HCT116 (cell line): ENCODE measurements at regions not wholly inside any gene's neighbourhood (a gene's known extent, or its start where the extent isn't known, plus 50 kb on each side); places are given as distances from the start of the nearest gene placed in this dataset.

ENCODE experiments used
- ATAC-seq: fragments of 200-7000 bp; cut with Tn5 transposase; 2 replicates; pipeline ENCODE4 v1.9.1; 2020; ENCODE audit warnings: mild to moderate bottlenecking, moderate library complexity
- BruUV-seq: library from RNA; stranded (reverse); fragments of 400-500 nt; replicated peaks from 2 replicates; lab custom pipeline; 2021; lab: Mats Ljungman, UMichigan
- CTCF ChIA-PET: fragments of 300-600 bp; sonication (Branson Sonifier 250); formaldehyde crosslinking; loops from one replicate; lab custom pipeline; 2021; ENCODE audit warnings: antibody characterized with exemption; lab: Charles Lee
- POLR2A ChIA-PET: fragments of 300-600, 350-600 bp; sonication (Branson Sonifier 250); formaldehyde crosslinking; loops from one replicate; lab custom pipeline; 2021; ENCODE audit warnings: antibody characterized with exemption; lab: Charles Lee
- RAD21 ChIA-PET, 2 experiments: fragments of 300-600 bp; sonication (Branson Sonifier 250); formaldehyde crosslinking; loops; one replicate each; lab custom pipeline; 2023; ENCODE audit warnings: low total read pairs in 2 of 2; ENCODE audit not compliant: uncharacterized antibody in 2 of 2, unreplicated experiment in 2 of 2, low non-redundant PET in 1 of 2; lab: Charles Lee
- DNase-seq: peaks from one replicate; pipeline ENCODE4 v3.0.0-alpha.2; 2010; ENCODE audit warnings: low read depth, low spot score
- H2AFZ ChIP-seq: fragments of 200-600 bp; shearing (Covaris generic), sonication (generic); 2 replicates; pipeline ENCODE4 v1.6.1; 2017; ENCODE audit warnings: low read depth, mixed run types, mixed read lengths, antibody characterized with exemption, low read length; ENCODE audit not compliant: poor library complexity, severe bottlenecking
- H3K27ac ChIP-seq: 2 replicates; pipeline ENCODE4 v1.5.1; 2012; ENCODE audit warnings: low read depth, low read length
- H3K27me3 ChIP-seq: fragments of 200-600 bp; sonication (generic); 2 replicates; pipeline ENCODE4 v1.6.1; 2016; ENCODE audit warnings: mixed run types, low read length, mixed read lengths; ENCODE audit not compliant: insufficient read depth
- H3K36me3 ChIP-seq, 2 experiments: fragments of 200-500 bp in 1 of 2; fragments of 200-600 bp in 1 of 2; sonication (Bioruptor generic) in 1 of 2; sonication (generic) in 1 of 2; 2 replicates each; pipeline versions ENCODE4 v1.5.1 to v1.6.1; 2014 to 2016; ENCODE audit warnings: low read length in 2 of 2, inconsistent platforms in 1 of 2, mixed read lengths in 1 of 2, mixed run types in 1 of 2; ENCODE audit not compliant: insufficient read depth in 2 of 2, control insufficient read depth in 1 of 2
- H3K4me1 ChIP-seq, 2 experiments: fragments of 200-600 bp in 1 of 2; sonication (generic) in 1 of 2; 2 replicates each; pipeline versions ENCODE4 v1.5.1 to v1.6.1; 2012 to 2017; ENCODE audit warnings: low read length in 2 of 2, inconsistent platforms in 1 of 2, mild to moderate bottlenecking in 1 of 2, mixed read lengths in 1 of 2, mixed run types in 1 of 2, moderate library complexity in 1 of 2; ENCODE audit not compliant: insufficient read depth in 2 of 2, control insufficient read depth in 1 of 2
- H3K4me2 ChIP-seq: fragments of 200-600 bp; sonication (generic); 2 replicates; pipeline ENCODE4 v1.6.1; 2017; ENCODE audit warnings: mixed run types, low read length, mixed read lengths
- H3K4me3 ChIP-seq, 2 experiments: fragments of 200-600 bp in 1 of 2; sonication (generic) in 1 of 2; replicated peaks in 1 of 2; 2 replicates each; pipeline ENCODE4 v1.5.1; 2011 to 2016; ENCODE audit warnings: low read length in 2 of 2, control low read depth in 1 of 2, low read depth in 1 of 2, mild to moderate bottlenecking in 1 of 2, mixed read lengths in 1 of 2, mixed run types in 1 of 2
- H3K79me2 ChIP-seq: fragments of 200-600 bp; sonication (generic); 2 replicates; pipeline ENCODE4 v1.6.1; 2017; ENCODE audit warnings: mild to moderate bottlenecking, mixed run types, low read length, moderate library complexity, mixed read lengths; ENCODE audit not compliant: insufficient read depth
- H3K9ac ChIP-seq: fragments of 200-600 bp; sonication (generic); 2 replicates; pipeline ENCODE4 v1.6.1; 2016; ENCODE audit warnings: low read length, mixed read lengths
- H3K9me2 ChIP-seq: fragments of 200-600 bp; sonication (generic), shearing (Covaris generic); 2 replicates; pipeline ENCODE4 v1.6.1; 2017; ENCODE audit warnings: mixed run types, mild to moderate bottlenecking, moderate library complexity; ENCODE audit not compliant: insufficient read depth
- H3K9me3 ChIP-seq, 2 experiments: fragments of 200-500 bp in 1 of 2; fragments of 200-600 bp in 1 of 2; sonication (Bioruptor generic) in 1 of 2; sonication (generic) in 1 of 2; 2 replicates each; pipeline ENCODE4 v1.6.1; 2014 to 2017; ENCODE audit warnings: low read length in 2 of 2, mixed read lengths in 2 of 2, inconsistent platforms in 1 of 2, low read depth in 1 of 2, mild to moderate bottlenecking in 1 of 2, mixed run types in 1 of 2, moderate library complexity in 1 of 2; ENCODE audit not compliant: control insufficient read depth in 1 of 2, insufficient read depth in 1 of 2
- H4K20me1 ChIP-seq: fragments of 200-600 bp; sonication (generic), shearing (Covaris generic); 2 replicates; pipeline ENCODE4 v1.6.1; 2017; ENCODE audit warnings: mixed run types, mild to moderate bottlenecking, moderate library complexity; ENCODE audit not compliant: insufficient read depth
- ATF3 ChIP-seq: IDR thresholded peaks from 2 replicates; pipeline ENCODE4 v1.6.1; 2012
- CBX3 ChIP-seq: IDR thresholded peaks from 2 replicates; pipeline ENCODE4 v1.6.1; 2012; ENCODE audit warnings: low read depth
- CEBPB ChIP-seq: IDR thresholded peaks from 2 replicates; pipeline ENCODE4 v1.6.1; 2012; ENCODE audit warnings: low read depth
- CTCF ChIP-seq, 3 experiments: fragments of 200-600 bp in 1 of 3; sonication (generic) in 1 of 3; IDR thresholded peaks in 2 of 3; conservative IDR thresholded peaks in 1 of 3; 2 replicates each; pipeline ENCODE4 v1.5.1; 2012 to 2017; ENCODE audit warnings: low read depth in 2 of 3, low read length in 2 of 3, antibody characterized with exemption in 1 of 3, borderline replicate concordance in 1 of 3, control low read depth in 1 of 3, mild to moderate bottlenecking in 1 of 3, mixed read lengths in 1 of 3, mixed run types in 1 of 3, moderate library complexity in 1 of 3; ENCODE audit not compliant: insufficient read depth in 1 of 3
- EGR1 ChIP-seq: IDR thresholded peaks from 2 replicates; pipeline ENCODE4 v1.6.1; 2012; ENCODE audit warnings: low read depth
- ELF1 ChIP-seq: IDR thresholded peaks from 2 replicates; pipeline ENCODE4 v1.6.1; 2012; ENCODE audit warnings: low read depth, borderline replicate concordance
- EZH2 ChIP-seq: fragments of 200-600 bp; sonication (generic); IDR thresholded peaks from 2 replicates; pipeline ENCODE4 v1.6.1; 2017; ENCODE audit warnings: antibody characterized with exemption, mixed run types
- FOSL1 ChIP-seq: IDR thresholded peaks from 2 replicates; pipeline ENCODE4 v1.6.1; 2012; ENCODE audit warnings: low read depth
- JUND ChIP-seq: IDR thresholded peaks from 2 replicates; pipeline ENCODE4 v1.6.1; 2012
- POLR2A ChIP-seq: IDR thresholded peaks from 2 replicates; pipeline ENCODE4 v1.7.0; 2011; ENCODE audit warnings: borderline replicate concordance; ENCODE audit not compliant: insufficient read depth, insufficient read length; ENCODE audit errors: extremely low read depth
- POLR2AphosphoS5 ChIP-seq: IDR thresholded peaks from 2 replicates; pipeline ENCODE4 v1.6.1; 2011; ENCODE audit warnings: mild to moderate bottlenecking, low read depth, low read length, moderate library complexity
- RAD21 ChIP-seq: IDR thresholded peaks from 2 replicates; pipeline ENCODE4 v1.6.1; 2012; ENCODE audit warnings: low read depth, mild to moderate bottlenecking
- REST ChIP-seq: IDR thresholded peaks from 2 replicates; pipeline ENCODE4 v1.6.1; 2012; ENCODE audit warnings: low read depth
- SIN3A ChIP-seq: IDR thresholded peaks from 2 replicates; pipeline ENCODE4 v1.6.1; 2012; ENCODE audit warnings: low read depth
- ZFX ChIP-seq: fragments of 450-650 bp; IDR thresholded peaks from 2 replicates; pipeline ENCODE4 v1.6.1; 2017
- ZNF274 ChIP-seq: fragments of 200-500 bp; sonication (Bioruptor generic); IDR thresholded peaks from 2 replicates; pipeline ENCODE4 v1.6.1; 2014; ENCODE audit warnings: mild to moderate bottlenecking, low read depth, low read length, inconsistent platforms
- intact Hi-C: fragments of 100-400 bp; cut with micrococcal nuclease; formaldehyde crosslinking; loops from 2 replicates; pipeline ENCODE4 v1.10.0; 2022

GRCh38 chr1:4105300-4105880, 205.3 kb upstream of the C1orf174 start:
- Histone ChIP-seq H3K27me3 (peaks cover 25% of the 10 kb centered on the region), H3K27ac (no peak overlapping the region), H3K9ac (no peak overlapping the region), H3K4me3 (no peak overlapping the region), H4K20me1 (no peaks in the 10 kb centered on the region), H3K9me3 (no peaks in the 10 kb centered on the region), H3K36me3 (no peaks in the 10 kb centered on the region), H2AFZ (no peak overlapping the region), H3K4me1 (peaks cover 4 to 5% of the 10 kb centered on the region in 2 experiments; a peak in 2 of 4 replicates), H3K79me2 (no peaks in the 10 kb centered on the region), H3K9me2 (no peaks in the 10 kb centered on the region), H3K4me2 (no peak overlapping the region)
- POLR2A ChIA-PET = no interaction called here
- ATAC-seq = no peak
- intact Hi-C loops = no loop called here
- RAD21 ChIA-PET = no interaction called here
- CTCF ChIA-PET = no interaction called here
- no peak for TF ChIP-seq CBX3
- no peak for TF ChIP-seq ZFX
- no peak for TF ChIP-seq ZNF274
- TF ChIP-seq RAD21 = no peak
- no peak for TF ChIP-seq POLR2AphosphoS5
- TF ChIP-seq ELF1 = no peak
- no peak for TF ChIP-seq POLR2A
- no peak for TF ChIP-seq FOSL1
- TF ChIP-seq CEBPB = no peak
- no peak for TF ChIP-seq EGR1
- no peak for TF ChIP-seq ATF3
- no peak for TF ChIP-seq EZH2
- DNase-seq = no peak
- BruUV-seq = no TSS peak

- H3K9me3 ChIP-seq = no peaks in the 10 kb centered on the region
- intact Hi-C loops = no loop called here
- no peak overlapping the region for H2AFZ ChIP-seq
- DNase-seq (no peak), ATAC-seq (no peak)
- H3K79me2 ChIP-seq = no peaks in the 10 kb centered on the region
- no peak overlapping the region for H3K4me3 ChIP-seq
- peaks cover 4 to 5% of the 10 kb centered on the region in 2 experiments; a peak in 2 of 4 replicates for H3K4me1 ChIP-seq
- no peak overlapping the region for H3K27ac ChIP-seq
- H3K27me3 ChIP-seq = peaks cover 22% of the 10 kb centered on the region
- ChIA-PET POLR2A (no interaction called here), RAD21 (no interaction called here), CTCF (no interaction called here)
- no peak overlapping the region for H3K9ac ChIP-seq
- no peaks in the 10 kb centered on the region for H3K36me3 ChIP-seq
- H3K4me2 ChIP-seq = no peak overlapping the region
- BruUV-seq = no TSS peak
- no peaks in the 10 kb centered on the region for H4K20me1 ChIP-seq
- H3K9me2 ChIP-seq = no peaks in the 10 kb centered on the region
- TF ChIP-seq SIN3A (no peak), CBX3 (no peak), CTCF (IDR thresholded peaks at IDR 0.05 in 2 of 3, conservative IDR thresholded peaks at IDR 0.05 in 1 of 3; ENCODE audit: borderline replicate concordance in 1 of 3, insufficient read depth in 1 of 3, low read depth in 2 of 3, low read length in 2 of 3) (no peak), POLR2AphosphoS5 (no peak), ZNF274 (no peak), JUND (no peak), REST (no peak), ZFX (no peak)
These were observed 206.7 kb upstream of the C1orf174 start for GRCh38 chr1:4106731-4107130.
